Liver (tissue), 8 donors: ENCODE measurements at regions not wholly inside any gene's neighbourhood (a gene's known extent, or its start where the extent isn't known, plus 50 kb on each side); places are given as distances from the start of the nearest gene placed in this dataset.

Source experiments
- DNase-seq: peaks from one replicate; pipeline ENCODE4 v3.0.0-alpha.2; 2017; ENCODE audit warnings: low spot score
- H3K27ac ChIP-seq, 2 donors: one replicate each; pipeline ENCODE4 v1.7.0; 2013; ENCODE audit warnings: inconsistent platforms in 2 of 2, low read length in 2 of 2, control low read depth in 1 of 2, low read depth in 1 of 2, mild to moderate bottlenecking in 1 of 2
- H3K27me3 ChIP-seq, 4 donors: one replicate each; pipeline versions ENCODE4 v1.6.1 to v1.7.0; 2013; ENCODE audit warnings: low read length in 3 of 4, inconsistent platforms in 1 of 4, mild to moderate bottlenecking in 1 of 4, moderate library complexity in 1 of 4; ENCODE audit not compliant: control insufficient read depth in 4 of 4, insufficient read depth in 4 of 4
- H3K36me3 ChIP-seq, 4 donors: one replicate each; pipeline versions ENCODE4 v1.6.1 to v1.7.0; 2013; ENCODE audit warnings: low read length in 3 of 4, mild to moderate bottlenecking in 3 of 4, low read depth in 1 of 4, moderate library complexity in 1 of 4; ENCODE audit not compliant: control insufficient read depth in 4 of 4, insufficient read depth in 3 of 4
- H3K4me1 ChIP-seq, 4 donors: one replicate each; pipeline versions ENCODE4 v1.6.1 to v1.7.0; 2013; ENCODE audit warnings: low read length in 3 of 4, mild to moderate bottlenecking in 3 of 4, moderate library complexity in 1 of 4; ENCODE audit not compliant: control insufficient read depth in 4 of 4, insufficient read depth in 4 of 4
- H3K4me3 ChIP-seq, 3 donors: one replicate each; pipeline versions ENCODE4 v1.6.1 to v1.7.0; 2013; ENCODE audit warnings: low read length in 3 of 3, control low read depth in 1 of 3, low read depth in 1 of 3, mild to moderate bottlenecking in 1 of 3
- H3K9ac ChIP-seq, 2 donors: one replicate each; pipeline ENCODE4 v1.7.0; 2013; ENCODE audit warnings: low read length in 2 of 2, mild to moderate bottlenecking in 2 of 2, moderate library complexity in 2 of 2, control low read depth in 1 of 2, low read depth in 1 of 2
- H3K9me3 ChIP-seq, 4 donors: one replicate each; pipeline versions ENCODE4 v1.6.1 to v1.7.0; 2013; ENCODE audit warnings: low read length in 3 of 4; ENCODE audit not compliant: control insufficient read depth in 4 of 4
- CTCF ChIP-seq: fragments of 150-350 bp; IDR thresholded peaks from 2 replicates; pipeline ENCODE4 v1.5.1; 2017; ENCODE audit warnings: improper control_type of control experiment, low read depth, low read length; ENCODE audit not compliant: missing input control
- EGR1 ChIP-seq, 2 donors: IDR thresholded peaks; 2 replicates each; pipeline ENCODE4 v1.6.1; 2016 to 2018; ENCODE audit warnings: antibody characterized with exemption in 2 of 2, low read depth in 2 of 2
- FOXA1 ChIP-seq: IDR thresholded peaks from 2 replicates; pipeline ENCODE4 v1.6.1; 2016; ENCODE audit warnings: antibody characterized with exemption
- FOXA2 ChIP-seq: IDR thresholded peaks from 2 replicates; pipeline ENCODE4 v1.6.1; 2016; ENCODE audit warnings: antibody characterized with exemption
- HNF4G ChIP-seq: IDR thresholded peaks from 2 replicates; pipeline ENCODE4 v1.6.1; 2016; ENCODE audit warnings: antibody characterized with exemption
- NR2F2 ChIP-seq: IDR thresholded peaks from 2 replicates; pipeline ENCODE4 v1.6.1; 2016; ENCODE audit warnings: antibody characterized with exemption
- RAD21 ChIP-seq, 2 donors: IDR thresholded peaks; 2 replicates each; pipeline ENCODE4 v1.6.1; 2016; ENCODE audit warnings: antibody characterized with exemption in 2 of 2, mild to moderate bottlenecking in 2 of 2
- REST ChIP-seq: IDR thresholded peaks from 2 replicates; pipeline ENCODE4 v1.6.1; 2016; ENCODE audit warnings: antibody characterized with exemption, mild to moderate bottlenecking
- RXRA ChIP-seq, 2 donors: IDR thresholded peaks; 2 replicates each; pipeline ENCODE4 v1.6.1; 2017 to 2018; ENCODE audit warnings: antibody characterized with exemption in 2 of 2, mild to moderate bottlenecking in 1 of 2
- SP1 ChIP-seq: IDR thresholded peaks from 2 replicates; pipeline ENCODE4 v1.6.1; 2018; ENCODE audit warnings: antibody characterized with exemption, mild to moderate bottlenecking
- TAF1 ChIP-seq: conservative IDR thresholded peaks from 2 replicates; pipeline ENCODE4 v1.6.1; 2016; ENCODE audit warnings: antibody characterized with exemption, mild to moderate bottlenecking
- YY1 ChIP-seq: IDR thresholded peaks from 2 replicates; pipeline ENCODE4 v1.6.1; 2016; ENCODE audit warnings: antibody characterized with exemption, mild to moderate bottlenecking
- ZBTB33 ChIP-seq: IDR thresholded peaks from 2 replicates; pipeline ENCODE4 v1.6.1; 2016; ENCODE audit warnings: antibody characterized with exemption
- WGBS: extraction: QIAGEN DNeasy Blood & Tissue Kit; methylation state at CpG from one replicate; pipeline ENCODE4 v1.1.7; 2013; 5-methylcytosine and 5-hydroxymethylcytosine counted together
- TF ChIP-seq, protein P1 (sequence below): IDR thresholded peaks from 2 replicates; pipeline ENCODE4 v1.6.1; 2016; ENCODE audit warnings: antibody characterized with exemption
- TF ChIP-seq, protein P2 (sequence below): IDR thresholded peaks from 2 replicates; pipeline ENCODE4 v1.6.1; 2016; ENCODE audit warnings: antibody characterized with exemption
- donor health status: healthy.
- donor health status: healthy.
- donor health status: healthy.
- donor health status: healthy.
- donor health status: healthy.

DNA sequence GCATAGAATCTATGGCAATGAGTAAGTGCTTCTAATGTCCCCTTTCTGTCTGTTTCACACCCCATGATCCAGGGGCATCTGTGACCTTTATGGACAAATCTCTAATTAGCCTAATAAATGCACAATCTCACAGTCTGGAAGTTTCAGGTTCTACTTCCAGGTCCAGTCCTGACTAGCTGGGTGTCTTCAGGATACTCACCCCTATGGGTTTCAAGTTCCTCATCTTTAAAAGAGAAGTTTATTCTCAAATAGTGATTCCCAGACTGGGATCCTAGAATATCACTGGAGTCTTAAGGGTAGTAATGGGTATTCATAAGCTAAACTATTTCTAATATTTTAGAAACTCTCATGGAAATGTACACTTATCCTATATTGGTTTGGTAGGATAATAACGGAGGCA lies 77.2 kb upstream of the ABCA1 start:
- 94% methylated on average over 1 of the region's 1 CpG for WGBS
- no peak for DNase-seq
- Histone ChIP-seq H3K9me3 (no peaks in the 10 kb centered on the region), H3K27me3 (no peaks in the 10 kb centered on the region), H3K9ac (no peak overlapping the region), H3K27ac (no peak overlapping the region), H3K4me3 (no peak overlapping the region), H3K36me3 (no peaks in the 10 kb centered on the region), H3K4me1 (no peaks in the 10 kb centered on the region)
- no peak for TF ChIP-seq SP1
- TF ChIP-seq TAF1: no peak
- no peak for TF ChIP-seq YY1
- TF ChIP-seq, protein P1, sequence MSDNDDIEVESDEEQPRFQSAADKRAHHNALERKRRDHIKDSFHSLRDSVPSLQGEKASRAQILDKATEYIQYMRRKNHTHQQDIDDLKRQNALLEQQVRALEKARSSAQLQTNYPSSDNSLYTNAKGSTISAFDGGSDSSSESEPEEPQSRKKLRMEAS: no peak
- no peak for TF ChIP-seq RAD21 (IDR thresholded peaks at IDR 0.05)
- TF ChIP-seq NR2F2: no peak
- TF ChIP-seq HNF4G: no peak
- no peak for TF ChIP-seq EGR1 (IDR thresholded peaks at IDR 0.05; ENCODE audit: low read depth in 2 of 2)
- TF ChIP-seq, protein P2, sequence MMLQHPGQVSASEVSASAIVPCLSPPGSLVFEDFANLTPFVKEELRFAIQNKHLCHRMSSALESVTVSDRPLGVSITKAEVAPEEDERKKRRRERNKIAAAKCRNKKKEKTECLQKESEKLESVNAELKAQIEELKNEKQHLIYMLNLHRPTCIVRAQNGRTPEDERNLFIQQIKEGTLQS: no peak
- no peak for TF ChIP-seq FOXA1
- no peak for TF ChIP-seq FOXA2
- TF ChIP-seq REST: no peak
- no peak for TF ChIP-seq RXRA (IDR thresholded peaks at IDR 0.05)

DNA sequence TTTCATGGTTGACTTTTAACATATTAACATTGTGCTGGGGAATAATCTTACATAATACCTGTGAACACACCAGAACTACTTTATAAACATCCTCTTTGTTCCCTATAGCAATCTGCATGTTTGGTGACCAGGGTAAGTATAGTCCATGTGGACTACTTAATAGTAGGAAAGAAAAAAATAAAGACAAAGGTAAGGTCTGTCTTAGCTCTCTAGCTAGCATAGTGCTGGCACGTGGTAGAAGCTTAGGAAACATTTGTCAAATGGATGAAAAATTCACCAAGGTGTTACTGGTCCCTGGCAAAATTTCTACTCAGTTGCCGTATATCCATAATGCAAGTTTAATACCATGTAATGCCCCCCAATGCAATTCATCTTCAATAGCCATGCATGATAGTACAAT lies 78.6 kb upstream of the ABCA1 start:
- H3K36me3 ChIP-seq: no peaks in the 10 kb centered on the region
- no peaks in the 10 kb centered on the region for H3K9me3 ChIP-seq
- H3K9ac ChIP-seq: no peak overlapping the region
- 82% methylated on average over 2 of the region's 2 CpGs for WGBS
- peak overlapping the region in 1 of 2 donors; percentile 18 for H3K27ac ChIP-seq
- H3K27me3 ChIP-seq: no peaks in the 10 kb centered on the region
- no peak for DNase-seq
- no peak overlapping the region for H3K4me3 ChIP-seq
- no peaks in the 10 kb centered on the region for H3K4me1 ChIP-seq
- no peak for TF ChIP-seq ZBTB33
- TF ChIP-seq NR2F2: no peak
- no peak for TF ChIP-seq SP1
- TF ChIP-seq YY1: no peak
- TF ChIP-seq, protein P1: no peak
- no peak for TF ChIP-seq RAD21 (IDR thresholded peaks at IDR 0.05)
- no peak for TF ChIP-seq EGR1 (IDR thresholded peaks at IDR 0.05; ENCODE audit: low read depth in 2 of 2)
- TF ChIP-seq, protein P2: no peak
- no peak for TF ChIP-seq CTCF
